Activated T-helper 9 cell treated with anti-CD3 and anti-CD28 coated beads, Interleukin-2, amount 50 U/mL, for 16 hours (primary cell): ENCODE measurements at regions not wholly inside any gene's neighbourhood (a gene's known extent, or its start where the extent isn't known, plus 50 kb on each side); places are given as distances from the start of the nearest gene placed in this dataset.

ENCODE experiments used
- DNase-seq: peaks from one replicate; pipeline ENCODE4 v3.0.0-alpha.2; 2020; ENCODE audit warnings: low read depth

- DNase-seq = no peak
These were observed 154.7 kb downstream of the ERMARD start for GRCh38 chr6:169906004-169906687.

- no peak for DNase-seq
These were observed 153.8 kb downstream of the ERMARD start for GRCh38 chr6:169905041-169905807.

- no peak for DNase-seq
These were observed 152.9 kb downstream of the ERMARD start for GRCh38 chr6:169904051-169904922.

- DNase-seq = no peak
These were observed 151.7 kb downstream of the ERMARD start for GRCh38 chr6:169903122-169903521.

GRCh38 chr6:169902604-169903003 lies 151.2 kb downstream of the ERMARD start:
- no peak for DNase-seq

- no peak for DNase-seq
These were observed 150.6 kb downstream of the ERMARD start for GRCh38 chr6:169902070-169902469.

GRCh38 chr6:169899481-169900145 lies 148.2 kb downstream of the ERMARD start:
- no peak for DNase-seq

- DNase-seq = no peak
These were observed 147.5 kb downstream of the ERMARD start for GRCh38 chr6:169898788-169899480.

GRCh38 chr6:169897601-169898358 lies 146.4 kb downstream of the ERMARD start:
- no peak for DNase-seq

- no peak for DNase-seq
These were observed 145.5 kb downstream of the ERMARD start for GRCh38 chr6:169896826-169897456.

- no peak for DNase-seq
These were observed 144.7 kb downstream of the ERMARD start for GRCh38 chr6:169895926-169896761.

GRCh38 chr6:169895000-169895759 lies 143.8 kb downstream of the ERMARD start:
- DNase-seq = no peak

GRCh38 chr6:169894377-169894960 lies 143.0 kb downstream of the ERMARD start:
- no peak for DNase-seq

- no peak for DNase-seq
These were observed 142.2 kb downstream of the ERMARD start for GRCh38 chr6:169893624-169894023.

- no peak for DNase-seq
These were observed 140.4 kb downstream of the ERMARD start for GRCh38 chr6:169891846-169892245.

- DNase-seq = no peak
These were observed 140.0 kb downstream of the ERMARD start for GRCh38 chr6:169891421-169891820.

GRCh38 chr6:169890901-169891300 lies 139.5 kb downstream of the ERMARD start:
- DNase-seq = no peak

GRCh38 chr6:169890049-169890448 lies 138.6 kb downstream of the ERMARD start:
- no peak for DNase-seq
